ENCODE measurements at regions not wholly inside any gene's neighbourhood (a gene's known extent, or its start where the extent isn't known, plus 50 kb on each side); places are given as distances from the start of the nearest gene placed in this dataset.

DNA sequence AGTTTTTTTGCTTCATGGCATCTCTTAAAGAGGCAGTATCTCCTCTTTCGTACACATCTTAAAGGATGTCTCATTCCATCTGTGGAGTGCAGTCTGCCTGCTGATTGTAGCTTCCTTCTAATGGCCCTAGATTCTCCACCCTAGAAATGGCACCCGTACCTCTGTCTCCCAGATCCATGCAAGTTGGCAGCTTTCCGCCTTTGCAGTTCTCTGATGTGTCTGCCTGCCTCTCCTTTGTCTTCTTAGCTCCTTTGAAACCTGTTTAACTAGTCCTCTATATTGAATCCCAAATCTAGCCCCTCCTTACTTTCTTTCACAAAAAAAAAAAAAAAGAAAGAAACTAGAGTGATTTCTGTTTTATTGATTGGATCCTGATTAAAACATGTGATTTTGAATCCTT, 1025.0 kb downstream of the ZPLD1 start:
- TF ChIP-seq, protein P1, sequence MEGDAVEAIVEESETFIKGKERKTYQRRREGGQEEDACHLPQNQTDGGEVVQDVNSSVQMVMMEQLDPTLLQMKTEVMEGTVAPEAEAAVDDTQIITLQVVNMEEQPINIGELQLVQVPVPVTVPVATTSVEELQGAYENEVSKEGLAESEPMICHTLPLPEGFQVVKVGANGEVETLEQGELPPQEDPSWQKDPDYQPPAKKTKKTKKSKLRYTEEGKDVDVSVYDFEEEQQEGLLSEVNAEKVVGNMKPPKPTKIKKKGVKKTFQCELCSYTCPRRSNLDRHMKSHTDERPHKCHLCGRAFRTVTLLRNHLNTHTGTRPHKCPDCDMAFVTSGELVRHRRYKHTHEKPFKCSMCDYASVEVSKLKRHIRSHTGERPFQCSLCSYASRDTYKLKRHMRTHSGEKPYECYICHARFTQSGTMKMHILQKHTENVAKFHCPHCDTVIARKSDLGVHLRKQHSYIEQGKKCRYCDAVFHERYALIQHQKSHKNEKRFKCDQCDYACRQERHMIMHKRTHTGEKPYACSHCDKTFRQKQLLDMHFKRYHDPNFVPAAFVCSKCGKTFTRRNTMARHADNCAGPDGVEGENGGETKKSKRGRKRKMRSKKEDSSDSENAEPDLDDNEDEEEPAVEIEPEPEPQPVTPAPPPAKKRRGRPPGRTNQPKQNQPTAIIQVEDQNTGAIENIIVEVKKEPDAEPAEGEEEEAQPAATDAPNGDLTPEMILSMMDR (IDR thresholded peaks at IDR 0.05) = no peak
- TF ChIP-seq POLR2A (IDR thresholded peaks at IDR 0.05) = no peak
